GM12892 (cell line): ENCODE measurements at regions not wholly inside any gene's neighbourhood (a gene's known extent, or its start where the extent isn't known, plus 50 kb on each side); places are given as distances from the start of the nearest gene placed in this dataset.

Experiments used
- DNase-seq: peaks from one replicate; pipeline ENCODE4 v3.0.0; 2011; ENCODE audit not compliant: insufficient read length
- FAIRE-seq: peaks from 2 replicates; lab custom pipeline; 2011; peaks lifted over from hg19 to GRCh38; lab: Jason Lieb, UNC
- POLR2A ChIP-seq: IDR thresholded peaks from 2 replicates; pipeline ENCODE4 v1.6.1; 2011; ENCODE audit warnings: low read depth, low read length, control low read depth
- POLR2AphosphoS5 ChIP-seq: IDR thresholded peaks from 2 replicates; pipeline ENCODE4 v1.6.1; 2011; ENCODE audit warnings: low read depth, low read length, control low read depth
- TAF1 ChIP-seq: IDR thresholded peaks from 2 replicates; pipeline ENCODE4 v1.6.1; 2011; ENCODE audit warnings: low read depth, mild to moderate bottlenecking, control low read depth, low read length, borderline replicate concordance

DNA sequence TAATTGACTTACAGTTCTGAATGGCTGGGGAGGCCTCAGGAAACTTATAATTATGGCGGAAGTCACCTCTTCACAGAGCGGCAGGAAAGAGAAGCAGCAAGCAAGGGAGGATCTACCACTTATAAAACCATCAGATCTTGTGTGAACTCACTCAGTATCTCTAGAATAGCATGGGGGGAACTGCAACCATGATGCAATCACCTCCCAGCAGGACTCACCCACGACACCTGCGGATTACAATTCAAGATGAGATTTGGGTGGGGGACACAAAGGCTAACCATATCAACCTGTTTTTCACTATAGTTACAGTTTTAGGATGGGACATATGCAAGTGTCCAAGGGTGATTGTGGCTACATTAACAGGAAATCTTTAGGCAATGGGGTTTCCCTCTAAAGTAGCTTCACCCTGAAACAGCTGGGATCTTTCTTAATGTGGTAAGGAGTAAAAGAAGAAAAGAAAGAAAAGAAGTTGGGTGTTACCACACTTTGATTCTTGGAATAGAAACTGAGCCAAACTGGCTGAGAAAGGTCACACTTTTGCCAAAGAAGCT is 453.8 kb downstream of the OTOL1 start:
- no peak for DNase-seq
- TF ChIP-seq POLR2A (no peak), TAF1 (no peak), POLR2AphosphoS5 (no peak)
- no peak for FAIRE-seq

DNA sequence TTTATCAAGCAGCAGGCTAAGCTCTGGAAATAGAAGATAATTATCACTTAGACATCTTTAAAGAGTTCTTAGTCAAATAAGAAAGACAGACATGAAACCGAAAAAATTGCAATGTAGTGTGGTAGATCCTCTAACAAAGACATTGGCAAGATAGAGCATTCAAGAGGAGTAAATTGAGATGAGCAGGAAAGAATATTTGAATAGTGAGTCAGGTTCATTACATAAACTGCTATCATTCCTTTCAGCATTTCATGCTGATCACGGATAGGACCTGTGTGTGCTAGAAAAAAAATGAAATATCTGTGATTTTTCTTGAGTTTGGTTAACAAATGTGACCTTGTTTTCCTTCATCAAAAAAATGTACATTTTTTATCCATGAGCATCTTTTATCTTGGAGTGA is 460.9 kb downstream of the OTOL1 start:
- FAIRE-seq, result no peak
- DNase-seq, result no peak
- TF ChIP-seq POLR2AphosphoS5 (no peak), POLR2A (no peak), TAF1 (no peak)

DNA sequence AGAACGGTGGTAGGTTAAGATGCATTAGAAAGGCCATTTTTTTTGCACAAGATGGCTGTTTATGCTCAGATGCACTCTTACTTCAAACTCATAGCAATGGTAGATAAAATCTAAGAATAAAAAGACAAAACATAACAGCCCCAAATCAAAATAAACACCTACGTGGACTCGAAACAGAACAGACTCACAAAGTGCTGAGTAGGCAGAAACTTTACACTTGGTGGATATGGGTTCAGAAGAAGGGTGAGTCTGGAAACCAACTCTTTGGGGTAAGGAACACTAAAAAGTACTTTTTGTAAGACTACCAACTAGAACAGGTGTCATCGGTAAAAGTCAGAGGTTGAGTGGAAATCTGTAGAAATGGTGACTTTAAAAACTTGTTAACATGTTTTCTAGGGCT is 468.2 kb downstream of the OTOL1 start:
- TF ChIP-seq POLR2AphosphoS5 (no peak), TAF1 (no peak), POLR2A (no peak)
- FAIRE-seq (no peak), DNase-seq (no peak)

DNA sequence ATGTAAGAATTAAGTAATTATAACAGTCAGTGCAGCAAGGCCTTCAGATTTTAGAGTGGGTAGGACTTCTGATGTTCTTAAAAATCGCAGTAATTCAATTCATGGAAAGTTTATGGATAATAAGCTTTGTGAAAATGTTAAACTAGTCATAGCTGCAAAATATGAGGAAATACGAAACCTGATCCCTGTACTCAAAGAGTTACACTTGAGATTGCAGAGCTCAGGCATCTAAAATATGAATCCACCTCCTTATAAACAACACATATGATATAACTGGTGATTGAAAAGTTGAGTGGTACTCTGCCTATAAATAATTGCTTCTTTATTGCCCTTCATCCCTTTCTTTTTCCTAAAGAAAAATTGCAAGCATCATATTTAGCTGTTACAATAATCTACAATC is 473.3 kb downstream of the OTOL1 start:
- TF ChIP-seq POLR2AphosphoS5, result no peak
- TF ChIP-seq POLR2A, result no peak
- TF ChIP-seq TAF1, result no peak
- no peak for FAIRE-seq
- no peak for DNase-seq

DNA sequence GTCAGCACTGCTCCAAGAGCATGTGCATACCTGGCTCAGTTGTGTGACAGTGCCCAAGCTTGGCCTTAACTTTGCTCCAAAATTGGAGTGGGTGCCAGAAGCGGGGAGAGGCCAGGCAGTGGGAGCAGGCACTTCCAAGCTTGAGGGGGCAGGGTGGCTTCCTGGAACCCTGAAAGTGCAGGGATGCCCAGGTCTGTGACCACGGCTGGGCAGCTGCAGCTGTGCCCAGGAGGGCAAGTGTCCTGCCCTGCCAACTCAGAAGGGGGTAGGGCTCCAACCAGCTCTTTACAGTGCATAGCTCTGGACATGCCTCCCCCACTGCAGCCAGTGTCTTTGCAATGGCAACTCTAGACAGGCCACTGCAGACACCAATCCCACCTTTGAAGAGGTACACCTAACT is 478.6 kb downstream of the OTOL1 start:
- FAIRE-seq, result no peak
- DNase-seq, result no peak
- TF ChIP-seq POLR2A (no peak), POLR2AphosphoS5 (no peak), TAF1 (no peak)

DNA sequence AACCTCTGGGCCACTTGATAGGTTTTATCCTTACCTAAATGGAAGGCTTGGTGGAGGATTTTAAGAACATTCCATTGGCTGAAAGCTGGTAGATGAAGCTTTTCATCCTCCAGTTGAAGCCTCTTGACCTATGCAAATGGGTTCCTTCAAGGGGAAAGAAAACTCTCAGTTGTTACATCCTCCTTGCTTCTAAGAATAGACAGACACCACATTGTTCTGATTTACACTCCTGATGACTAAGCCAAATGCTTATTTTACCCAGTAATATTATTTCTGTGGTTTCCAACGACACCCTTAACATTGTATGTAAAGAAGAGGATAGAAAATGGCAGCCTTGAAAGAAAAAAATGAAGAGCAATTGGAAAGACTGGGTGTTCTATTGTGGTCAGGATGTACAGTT is 480.5 kb downstream of the OTOL1 start:
- DNase-seq (no peak), FAIRE-seq (no peak)
- no peak for TF ChIP-seq POLR2A
- no peak for TF ChIP-seq TAF1
- TF ChIP-seq POLR2AphosphoS5, result no peak

DNA sequence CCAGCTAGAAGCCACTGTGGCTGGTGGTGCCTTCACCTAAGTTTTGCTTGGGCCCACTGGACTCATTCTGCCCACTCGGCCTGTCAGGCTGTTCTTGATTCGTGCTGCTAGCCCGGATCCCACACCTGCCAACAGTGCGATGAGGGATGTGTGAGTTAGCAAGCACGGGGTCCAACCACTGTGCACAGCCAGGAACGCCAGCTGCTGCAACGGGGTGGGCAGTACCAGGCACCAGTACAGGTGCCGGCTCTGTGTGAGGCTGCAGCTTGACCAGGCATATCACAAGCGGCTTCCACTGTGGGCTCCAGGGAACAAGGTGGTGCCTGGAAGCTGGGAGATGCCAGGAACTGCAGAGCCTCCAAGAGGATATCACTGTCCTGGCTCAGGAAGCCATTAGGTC is 481.2 kb downstream of the OTOL1 start:
- no peak for TF ChIP-seq POLR2A
- no peak for TF ChIP-seq TAF1
- TF ChIP-seq POLR2AphosphoS5, result no peak
- FAIRE-seq (no peak), DNase-seq (no peak)

DNA sequence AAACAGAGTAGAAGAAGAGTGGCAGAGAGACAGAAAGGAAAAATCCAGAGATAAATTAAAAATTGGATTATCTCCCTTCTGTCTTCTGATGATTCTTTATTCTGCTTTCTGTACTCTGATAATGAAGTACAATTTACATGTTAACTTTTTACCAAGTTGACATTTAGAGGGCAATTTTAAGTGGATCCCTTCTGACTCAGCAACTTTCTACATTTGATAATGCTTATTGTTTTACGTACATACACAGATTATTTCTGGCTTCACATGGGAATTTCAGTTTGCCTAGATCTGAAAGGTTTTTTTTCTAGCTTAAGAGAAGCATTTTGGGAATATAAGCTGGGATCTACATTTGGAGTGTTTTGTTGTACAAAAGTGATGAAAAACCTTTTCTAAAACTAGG is 491.3 kb downstream of the OTOL1 start:
- FAIRE-seq (no peak), DNase-seq (no peak)
- TF ChIP-seq POLR2AphosphoS5, result no peak
- no peak for TF ChIP-seq TAF1
- TF ChIP-seq POLR2A, result no peak

DNA sequence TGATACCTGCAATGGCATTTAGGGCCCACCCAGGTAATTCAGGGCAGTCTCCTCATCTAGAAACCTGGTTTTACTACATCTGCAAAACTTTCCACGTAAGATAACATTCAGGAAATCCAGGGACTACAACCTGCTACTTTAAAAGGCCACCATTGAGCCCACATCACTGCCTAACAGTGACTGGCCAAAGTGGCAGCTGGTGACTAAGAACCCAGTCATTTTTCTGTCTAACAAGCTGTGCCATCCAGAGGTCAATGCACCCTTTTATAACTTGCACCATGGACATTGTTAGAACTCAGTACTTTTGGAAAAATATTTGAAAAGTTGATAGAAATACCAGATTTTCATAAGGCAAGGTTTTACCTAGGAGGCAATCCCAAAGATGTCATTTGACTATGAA is 492.4 kb downstream of the OTOL1 start:
- FAIRE-seq, result no peak
- no peak for TF ChIP-seq POLR2AphosphoS5
- TF ChIP-seq POLR2A, result no peak
- no peak for TF ChIP-seq TAF1
- DNase-seq, result no peak

DNA sequence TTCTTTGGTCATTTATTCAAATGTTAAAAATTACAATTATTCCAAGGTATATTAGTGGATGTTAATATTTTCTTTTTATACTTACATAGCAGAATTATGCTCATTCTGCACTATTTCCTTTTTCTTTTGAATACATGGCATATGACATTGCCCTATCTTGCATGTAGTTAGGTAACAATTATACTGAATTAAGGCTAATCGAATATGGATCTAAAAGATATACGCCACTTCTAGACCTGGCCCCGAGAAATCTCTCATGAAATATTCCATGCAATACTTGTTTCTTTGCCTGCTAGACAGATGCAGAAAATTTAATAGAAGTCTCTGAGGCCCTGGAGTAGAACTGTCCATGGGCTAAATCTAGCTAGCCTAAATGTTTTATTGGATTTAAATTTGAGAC is 493.4 kb downstream of the OTOL1 start:
- DNase-seq (no peak), FAIRE-seq (no peak)
- no peak for TF ChIP-seq POLR2AphosphoS5

DNA sequence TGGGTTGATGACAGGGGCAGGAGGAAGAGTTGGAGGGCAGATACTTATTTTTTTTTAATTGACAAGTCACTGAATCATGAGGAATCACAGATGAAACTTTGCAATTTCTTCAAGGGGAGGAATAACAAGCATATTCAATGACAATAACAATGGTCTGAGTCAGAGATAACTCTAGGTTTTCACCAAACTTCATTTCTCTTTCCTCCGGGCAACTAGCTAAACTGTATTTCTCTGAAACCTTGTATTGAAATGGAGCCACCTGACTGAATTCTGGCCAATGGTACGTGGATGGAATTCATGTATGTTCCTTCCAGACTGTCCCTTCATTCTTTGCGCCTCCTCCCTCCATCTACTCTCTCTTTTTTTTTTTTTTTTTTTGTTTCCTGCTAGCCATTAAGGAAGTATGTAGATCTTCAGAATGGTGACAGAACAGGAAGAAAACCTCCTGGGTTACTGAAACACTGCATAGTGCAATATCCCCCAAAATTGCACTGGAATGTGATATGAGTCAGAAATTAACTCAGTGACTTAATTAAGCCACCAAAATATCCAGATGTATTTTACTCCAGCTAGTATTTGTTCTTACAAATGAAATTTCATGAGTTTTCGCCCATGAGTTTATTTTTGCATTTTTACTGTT is 495.4 kb downstream of the OTOL1 start:
- no peak for FAIRE-seq
- no peak for TF ChIP-seq POLR2AphosphoS5
- no peak for TF ChIP-seq POLR2A
- TF ChIP-seq TAF1, result no peak
- DNase-seq, result no peak

DNA sequence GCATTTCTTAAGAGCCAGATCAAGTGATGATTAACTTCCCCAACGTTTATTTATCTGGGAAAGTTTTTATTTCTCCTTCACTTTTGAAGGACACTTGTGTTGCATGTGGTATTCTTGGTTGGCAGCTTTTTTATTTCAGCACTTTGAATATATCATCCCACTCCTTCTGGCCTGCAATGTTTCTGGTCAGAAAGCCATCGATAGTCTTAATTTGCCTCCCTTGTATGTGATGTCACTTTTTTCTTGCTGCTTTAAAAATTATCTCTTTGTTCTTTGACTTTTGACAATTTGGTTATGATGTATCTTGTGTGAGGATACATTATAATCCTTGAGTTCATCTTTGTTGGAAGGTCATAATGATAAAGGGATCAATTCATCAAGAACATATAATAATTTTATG is 503.2 kb downstream of the OTOL1 start:
- DNase-seq (no peak), FAIRE-seq (no peak)
- TF ChIP-seq POLR2A (no peak), POLR2AphosphoS5 (no peak), TAF1 (no peak)

DNA sequence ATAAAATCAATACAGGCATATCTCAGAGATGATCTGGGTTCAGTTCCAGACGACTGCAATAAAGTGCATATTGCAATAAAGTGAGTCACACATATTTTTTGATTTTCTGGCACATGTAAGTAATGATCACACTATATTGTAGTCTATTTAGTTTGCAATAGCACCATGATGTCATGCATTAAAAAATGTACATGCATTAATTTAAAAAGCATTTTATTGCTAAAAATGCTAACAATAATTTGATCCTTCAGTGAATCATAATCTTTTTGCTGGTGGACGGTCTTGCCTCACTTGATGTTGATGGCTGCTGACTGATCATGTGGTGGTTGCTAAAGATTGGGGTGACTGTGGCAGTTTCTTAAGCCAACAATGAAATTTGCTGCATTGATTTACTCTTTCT is 511.1 kb downstream of the OTOL1 start:
- FAIRE-seq (no peak), DNase-seq (no peak)
- TF ChIP-seq POLR2AphosphoS5 (no peak), POLR2A (no peak), TAF1 (no peak)
